KMS-11 (cell line): ENCODE measurements at regions not wholly inside any gene's neighbourhood (a gene's known extent, or its start where the extent isn't known, plus 50 kb on each side); places are given as distances from the start of the nearest gene placed in this dataset.

Experiments used
- H2AFZ ChIP-seq: fragments of 200-600 bp; sonication (generic); 2 replicates; pipeline ENCODE4 v1.6.1; 2016; ENCODE audit warnings: antibody characterized with exemption, mixed run types, low read depth
- H3K27ac ChIP-seq: fragments of 200-600 bp; sonication (generic); 2 replicates; pipeline ENCODE4 v1.6.1; 2016; ENCODE audit warnings: mild to moderate bottlenecking, mixed run types
- H3K27me3 ChIP-seq: fragments of 200-600 bp; sonication (generic); 2 replicates; pipeline ENCODE4 v1.6.1; 2017; ENCODE audit warnings: mild to moderate bottlenecking, low read depth, mixed run types, moderate library complexity; ENCODE audit not compliant: insufficient read depth
- H3K36me3 ChIP-seq: fragments of 200-600 bp; sonication (generic); 2 replicates; pipeline ENCODE4 v1.6.1; 2017; ENCODE audit warnings: mild to moderate bottlenecking, mixed run types; ENCODE audit not compliant: insufficient read depth
- H3K4me1 ChIP-seq: fragments of 200-600 bp; sonication (generic); 2 replicates; pipeline ENCODE4 v1.6.1; 2016; ENCODE audit warnings: mild to moderate bottlenecking, low read depth, mixed run types; ENCODE audit not compliant: poor library complexity, severe bottlenecking
- H3K4me2 ChIP-seq: fragments of 200-600 bp; sonication (generic); 2 replicates; pipeline ENCODE4 v1.7.0; 2016; ENCODE audit warnings: mild to moderate bottlenecking, mixed run types
- H3K4me3 ChIP-seq: fragments of 200-600 bp; sonication (generic); IDR thresholded peaks from 2 replicates; pipeline ENCODE4 v1.6.1; 2017; ENCODE audit warnings: low read depth, low read length, mixed read lengths; ENCODE audit not compliant: insufficient read depth
- H3K79me2 ChIP-seq: fragments of 200-600 bp; sonication (generic); 2 replicates; pipeline ENCODE4 v1.6.1; 2016; ENCODE audit warnings: low read depth, mixed run types; ENCODE audit not compliant: insufficient read depth
- H3K9ac ChIP-seq: fragments of 200-600 bp; sonication (generic); 2 replicates; pipeline ENCODE4 v1.6.1; 2016; ENCODE audit warnings: mild to moderate bottlenecking, mixed run types
- H4K20me1 ChIP-seq: fragments of 200-600 bp; sonication (generic); 2 replicates; pipeline ENCODE4 v1.6.1; 2016; ENCODE audit warnings: mild to moderate bottlenecking, mixed run types; ENCODE audit not compliant: insufficient read depth
- CTCF ChIP-seq: fragments of 200-600 bp; sonication (generic); conservative IDR thresholded peaks from 2 replicates; pipeline ENCODE4 v1.6.1; 2017; ENCODE audit warnings: low read depth, mild to moderate bottlenecking, antibody characterized with exemption, low read length, moderate library complexity, mixed read lengths

DNA sequence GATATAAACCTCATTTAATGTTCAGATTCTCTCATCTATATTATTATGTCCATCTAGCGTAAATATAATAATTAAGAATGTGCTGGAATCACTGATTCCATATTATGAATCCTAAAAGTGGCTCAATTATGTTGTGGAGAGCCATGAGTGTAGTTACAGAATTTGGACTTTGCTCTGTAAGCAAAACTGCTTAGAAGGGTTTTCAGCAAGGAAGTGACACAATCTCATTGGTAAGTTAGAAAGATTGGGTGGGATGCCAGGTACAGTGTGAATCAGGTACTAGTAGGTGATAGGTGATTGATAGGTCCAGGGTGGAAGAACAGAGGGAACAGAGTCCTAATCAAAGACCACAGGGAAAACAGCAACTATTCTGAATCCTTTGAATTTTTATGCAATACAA lies 74.9 kb upstream of the ABLIM1 start:
- Histone ChIP-seq H3K9ac (no peak overlapping the region), H2AFZ (no peak overlapping the region), H3K79me2 (no peaks in the 10 kb centered on the region), H3K4me3 (no peak overlapping the region), H3K27ac (no peak overlapping the region), H3K27me3 (no peaks in the 10 kb centered on the region), H4K20me1 (no peaks in the 10 kb centered on the region), H3K36me3 (no peaks in the 10 kb centered on the region), H3K4me2 (no peak overlapping the region), H3K4me1 (no peaks in the 10 kb centered on the region)
- TF ChIP-seq CTCF: no peak

GRCh38 chr10:114735946-114736345 lies 77.9 kb upstream of the ABLIM1 start:
- H4K20me1 ChIP-seq: no peaks in the 10 kb centered on the region
- no peaks in the 10 kb centered on the region for H3K4me1 ChIP-seq
- H2AFZ ChIP-seq: no peak overlapping the region
- H3K36me3 ChIP-seq: no peaks in the 10 kb centered on the region
- no peak overlapping the region for H3K4me3 ChIP-seq
- no peak overlapping the region for H3K4me2 ChIP-seq
- H3K27ac ChIP-seq: no peak overlapping the region
- no peaks in the 10 kb centered on the region for H3K79me2 ChIP-seq
- TF ChIP-seq CTCF: no peak
- no peaks in the 10 kb centered on the region for H3K27me3 ChIP-seq
- H3K9ac ChIP-seq: no peak overlapping the region

- TF ChIP-seq CTCF: no peak
- Histone ChIP-seq H3K4me3 (no peak overlapping the region), H4K20me1 (no peaks in the 10 kb centered on the region), H3K4me2 (no peak overlapping the region), H3K27me3 (no peaks in the 10 kb centered on the region), H3K4me1 (no peaks in the 10 kb centered on the region), H3K27ac (no peak overlapping the region), H3K9ac (no peak overlapping the region), H3K36me3 (no peaks in the 10 kb centered on the region), H3K79me2 (no peaks in the 10 kb centered on the region), H2AFZ (no peak overlapping the region)
Measured at GRCh38 chr10:114743521-114744231, 77.9 kb upstream of the FHIP2A start.

- H3K79me2 ChIP-seq: no peaks in the 10 kb centered on the region
- no peaks in the 10 kb centered on the region for H3K27me3 ChIP-seq
- no peak overlapping the region for H3K4me2 ChIP-seq
- no peaks in the 10 kb centered on the region for H3K36me3 ChIP-seq
- H3K4me3 ChIP-seq: no peak overlapping the region
- H3K9ac ChIP-seq: no peak overlapping the region
- H3K4me1 ChIP-seq: no peaks in the 10 kb centered on the region
- TF ChIP-seq CTCF: no peak
- no peak overlapping the region for H2AFZ ChIP-seq
- H3K27ac ChIP-seq: no peak overlapping the region
- H4K20me1 ChIP-seq: no peaks in the 10 kb centered on the region
Measured at GRCh38 chr10:114746531-114746930, 75.0 kb upstream of the FHIP2A start.
